ENCODE measurements at regions not wholly inside any gene's neighbourhood (a gene's known extent, or its start where the extent isn't known, plus 50 kb on each side); places are given as distances from the start of the nearest gene placed in this dataset.

DNA sequence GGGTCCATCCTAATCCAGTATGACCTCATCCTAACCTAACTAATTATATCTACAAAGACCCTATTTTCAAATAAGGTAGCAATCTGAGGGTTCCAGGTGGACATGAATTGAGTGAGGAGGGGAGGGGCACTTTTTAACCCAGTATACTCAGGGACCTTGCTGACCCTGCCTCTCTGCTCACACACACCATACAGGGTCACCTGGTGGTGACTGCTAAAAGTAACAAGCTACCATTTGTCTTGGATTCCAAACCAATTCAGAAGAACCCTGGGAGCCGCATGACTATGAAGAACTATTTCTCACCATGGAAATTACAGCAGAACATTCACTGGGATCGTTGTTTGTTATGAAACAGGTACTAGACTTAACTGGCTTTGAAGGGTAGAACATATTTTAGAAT lies 151.9 kb downstream of the LACC1 start:
- TF ChIP-seq, protein P1, sequence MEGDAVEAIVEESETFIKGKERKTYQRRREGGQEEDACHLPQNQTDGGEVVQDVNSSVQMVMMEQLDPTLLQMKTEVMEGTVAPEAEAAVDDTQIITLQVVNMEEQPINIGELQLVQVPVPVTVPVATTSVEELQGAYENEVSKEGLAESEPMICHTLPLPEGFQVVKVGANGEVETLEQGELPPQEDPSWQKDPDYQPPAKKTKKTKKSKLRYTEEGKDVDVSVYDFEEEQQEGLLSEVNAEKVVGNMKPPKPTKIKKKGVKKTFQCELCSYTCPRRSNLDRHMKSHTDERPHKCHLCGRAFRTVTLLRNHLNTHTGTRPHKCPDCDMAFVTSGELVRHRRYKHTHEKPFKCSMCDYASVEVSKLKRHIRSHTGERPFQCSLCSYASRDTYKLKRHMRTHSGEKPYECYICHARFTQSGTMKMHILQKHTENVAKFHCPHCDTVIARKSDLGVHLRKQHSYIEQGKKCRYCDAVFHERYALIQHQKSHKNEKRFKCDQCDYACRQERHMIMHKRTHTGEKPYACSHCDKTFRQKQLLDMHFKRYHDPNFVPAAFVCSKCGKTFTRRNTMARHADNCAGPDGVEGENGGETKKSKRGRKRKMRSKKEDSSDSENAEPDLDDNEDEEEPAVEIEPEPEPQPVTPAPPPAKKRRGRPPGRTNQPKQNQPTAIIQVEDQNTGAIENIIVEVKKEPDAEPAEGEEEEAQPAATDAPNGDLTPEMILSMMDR (CRISPR knock-in tag; IDR thresholded peaks at IDR 0.05), result no peak
- TF ChIP-seq YY1 (IDR thresholded peaks at IDR 0.05; ENCODE audit: insufficient read depth, insufficient replicate concordance, low read depth, low read length), result no peak
- no peak for TF ChIP-seq ZFX (CRISPR knock-in tag; IDR thresholded peaks at IDR 0.05; ENCODE audit: low read depth)
- TF ChIP-seq, protein P2, sequence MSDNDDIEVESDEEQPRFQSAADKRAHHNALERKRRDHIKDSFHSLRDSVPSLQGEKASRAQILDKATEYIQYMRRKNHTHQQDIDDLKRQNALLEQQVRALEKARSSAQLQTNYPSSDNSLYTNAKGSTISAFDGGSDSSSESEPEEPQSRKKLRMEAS (IDR thresholded peaks at IDR 0.05), result no peak
- TF ChIP-seq JUN (CRISPR knock-in tag; IDR thresholded peaks at IDR 0.05), result no peak
- no peak for TF ChIP-seq ZSCAN22 (CRISPR knock-in tag; IDR thresholded peaks at IDR 0.05)
- TF ChIP-seq RBAK (CRISPR knock-in tag; IDR thresholded peaks at IDR 0.05), result no peak
- TF ChIP-seq, protein P3, sequence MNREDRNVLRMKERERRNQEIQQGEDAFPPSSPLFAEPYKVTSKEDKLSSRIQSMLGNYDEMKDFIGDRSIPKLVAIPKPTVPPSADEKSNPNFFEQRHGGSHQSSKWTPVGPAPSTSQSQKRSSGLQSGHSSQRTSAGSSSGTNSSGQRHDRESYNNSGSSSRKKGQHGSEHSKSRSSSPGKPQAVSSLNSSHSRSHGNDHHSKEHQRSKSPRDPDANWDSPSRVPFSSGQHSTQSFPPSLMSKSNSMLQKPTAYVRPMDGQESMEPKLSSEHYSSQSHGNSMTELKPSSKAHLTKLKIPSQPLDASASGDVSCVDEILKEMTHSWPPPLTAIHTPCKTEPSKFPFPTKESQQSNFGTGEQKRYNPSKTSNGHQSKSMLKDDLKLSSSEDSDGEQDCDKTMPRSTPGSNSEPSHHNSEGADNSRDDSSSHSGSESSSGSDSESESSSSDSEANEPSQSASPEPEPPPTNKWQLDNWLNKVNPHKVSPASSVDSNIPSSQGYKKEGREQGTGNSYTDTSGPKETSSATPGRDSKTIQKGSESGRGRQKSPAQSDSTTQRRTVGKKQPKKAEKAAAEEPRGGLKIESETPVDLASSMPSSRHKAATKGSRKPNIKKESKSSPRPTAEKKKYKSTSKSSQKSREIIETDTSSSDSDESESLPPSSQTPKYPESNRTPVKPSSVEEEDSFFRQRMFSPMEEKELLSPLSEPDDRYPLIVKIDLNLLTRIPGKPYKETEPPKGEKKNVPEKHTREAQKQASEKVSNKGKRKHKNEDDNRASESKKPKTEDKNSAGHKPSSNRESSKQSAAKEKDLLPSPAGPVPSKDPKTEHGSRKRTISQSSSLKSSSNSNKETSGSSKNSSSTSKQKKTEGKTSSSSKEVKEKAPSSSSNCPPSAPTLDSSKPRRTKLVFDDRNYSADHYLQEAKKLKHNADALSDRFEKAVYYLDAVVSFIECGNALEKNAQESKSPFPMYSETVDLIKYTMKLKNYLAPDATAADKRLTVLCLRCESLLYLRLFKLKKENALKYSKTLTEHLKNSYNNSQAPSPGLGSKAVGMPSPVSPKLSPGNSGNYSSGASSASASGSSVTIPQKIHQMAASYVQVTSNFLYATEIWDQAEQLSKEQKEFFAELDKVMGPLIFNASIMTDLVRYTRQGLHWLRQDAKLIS (CRISPR knock-in tag; IDR thresholded peaks at IDR 0.05), result no peak
- TF ChIP-seq RAD21 (CRISPR knock-in tag; IDR thresholded peaks at IDR 0.05), result no peak
